GM20000 (cell line): ENCODE measurements at regions not wholly inside any gene's neighbourhood (a gene's known extent, or its start where the extent isn't known, plus 50 kb on each side); places are given as distances from the start of the nearest gene placed in this dataset.

ENCODE experiments used
- DNase-seq: peaks from one replicate; pipeline ENCODE4 v3.0.0; 2012; ENCODE audit warnings: low spot score
- TF ChIP-seq, protein P1 (sequence below): IDR thresholded peaks from 2 replicates; pipeline ENCODE4 v1.5.1; 2012; ENCODE audit warnings: mild to moderate bottlenecking, control low read depth; ENCODE audit errors: extremely low read depth, missing control alignments

DNA sequence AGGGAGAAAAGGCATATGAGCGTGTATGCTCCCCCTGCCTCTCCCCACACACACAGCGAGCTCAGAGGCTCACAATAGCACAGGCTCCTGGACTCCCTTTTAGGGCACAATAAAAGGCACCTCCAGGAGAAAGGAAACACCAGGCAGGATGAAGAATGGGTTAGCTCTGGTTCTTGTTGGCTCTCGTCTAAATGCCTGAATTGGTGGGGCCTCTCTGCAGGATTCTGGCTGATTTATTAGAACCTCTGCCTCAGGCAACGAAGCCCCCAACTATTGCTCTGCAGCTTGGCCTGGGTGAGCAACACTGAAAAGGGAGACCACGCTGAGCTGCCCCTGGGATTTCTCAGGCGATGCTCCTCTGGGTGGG is 590.9 kb upstream of the PLXNA2 start:
- no peak for DNase-seq

DNA sequence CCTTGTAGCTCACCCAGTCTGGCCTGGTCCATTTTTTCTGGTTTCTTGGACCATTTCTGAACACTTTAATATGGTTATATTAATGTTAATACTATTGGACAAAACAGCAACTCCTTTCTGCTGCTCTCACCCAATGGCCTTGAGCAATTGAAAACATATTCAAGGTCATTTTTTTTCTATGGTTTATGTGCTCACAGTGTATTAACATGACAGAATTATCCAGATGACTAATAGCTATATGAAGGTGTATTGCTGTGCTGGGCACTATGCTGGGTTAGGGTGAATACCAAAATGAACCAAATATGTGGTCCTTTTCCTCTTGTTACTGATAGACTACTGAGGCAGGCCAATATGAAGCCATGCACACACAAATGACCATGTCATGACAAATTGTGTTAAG is 591.6 kb upstream of the PLXNA2 start:
- TF ChIP-seq, protein P1, sequence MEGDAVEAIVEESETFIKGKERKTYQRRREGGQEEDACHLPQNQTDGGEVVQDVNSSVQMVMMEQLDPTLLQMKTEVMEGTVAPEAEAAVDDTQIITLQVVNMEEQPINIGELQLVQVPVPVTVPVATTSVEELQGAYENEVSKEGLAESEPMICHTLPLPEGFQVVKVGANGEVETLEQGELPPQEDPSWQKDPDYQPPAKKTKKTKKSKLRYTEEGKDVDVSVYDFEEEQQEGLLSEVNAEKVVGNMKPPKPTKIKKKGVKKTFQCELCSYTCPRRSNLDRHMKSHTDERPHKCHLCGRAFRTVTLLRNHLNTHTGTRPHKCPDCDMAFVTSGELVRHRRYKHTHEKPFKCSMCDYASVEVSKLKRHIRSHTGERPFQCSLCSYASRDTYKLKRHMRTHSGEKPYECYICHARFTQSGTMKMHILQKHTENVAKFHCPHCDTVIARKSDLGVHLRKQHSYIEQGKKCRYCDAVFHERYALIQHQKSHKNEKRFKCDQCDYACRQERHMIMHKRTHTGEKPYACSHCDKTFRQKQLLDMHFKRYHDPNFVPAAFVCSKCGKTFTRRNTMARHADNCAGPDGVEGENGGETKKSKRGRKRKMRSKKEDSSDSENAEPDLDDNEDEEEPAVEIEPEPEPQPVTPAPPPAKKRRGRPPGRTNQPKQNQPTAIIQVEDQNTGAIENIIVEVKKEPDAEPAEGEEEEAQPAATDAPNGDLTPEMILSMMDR = no peak
- DNase-seq = no peak

More for the DNA sequence above, 590.9 kb upstream of the PLXNA2 start:
- TF ChIP-seq, protein P1 = no peak

DNA sequence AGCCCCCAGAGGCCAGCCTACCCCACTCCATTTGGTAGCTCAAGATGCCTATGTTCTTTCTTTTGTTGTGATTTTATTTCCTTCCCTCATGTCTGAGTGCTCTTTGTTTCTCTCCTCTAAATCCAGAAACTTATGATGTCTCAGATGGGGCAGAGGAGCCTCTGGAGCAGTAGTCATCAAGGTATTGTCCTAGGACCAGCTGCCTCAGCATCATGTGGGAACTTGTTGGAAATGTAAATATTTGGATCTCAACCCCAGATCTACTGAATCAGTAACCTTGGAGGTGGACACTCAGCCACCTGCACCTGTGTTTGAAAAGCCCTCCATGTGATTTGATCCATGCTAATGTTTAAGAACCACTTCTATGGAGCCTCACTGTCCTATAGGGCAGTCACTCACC is 593.1 kb upstream of the PLXNA2 start:
- TF ChIP-seq, protein P1 = no peak
- no peak for DNase-seq

DNA sequence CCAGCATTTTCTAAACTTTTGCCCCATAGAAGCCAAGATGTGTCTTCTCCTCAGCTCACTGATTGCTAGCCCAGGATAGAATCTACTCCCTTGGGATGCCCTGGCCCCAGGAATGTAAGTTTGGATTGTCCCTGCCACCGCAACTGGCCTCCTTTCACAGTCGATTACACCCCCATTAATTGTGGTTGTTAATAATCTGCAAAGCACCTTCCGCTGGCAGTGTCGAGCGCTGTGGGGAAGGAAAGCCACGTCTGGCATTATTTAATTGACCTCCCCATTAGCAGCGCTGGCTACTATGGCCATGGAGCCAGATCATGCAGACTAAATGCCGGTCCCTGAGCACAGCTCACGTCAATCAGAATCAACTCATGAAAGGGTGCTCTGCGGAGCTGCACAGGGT is 597.3 kb upstream of the PLXNA2 start:
- TF ChIP-seq, protein P1 = no peak
- DNase-seq = no peak

DNA sequence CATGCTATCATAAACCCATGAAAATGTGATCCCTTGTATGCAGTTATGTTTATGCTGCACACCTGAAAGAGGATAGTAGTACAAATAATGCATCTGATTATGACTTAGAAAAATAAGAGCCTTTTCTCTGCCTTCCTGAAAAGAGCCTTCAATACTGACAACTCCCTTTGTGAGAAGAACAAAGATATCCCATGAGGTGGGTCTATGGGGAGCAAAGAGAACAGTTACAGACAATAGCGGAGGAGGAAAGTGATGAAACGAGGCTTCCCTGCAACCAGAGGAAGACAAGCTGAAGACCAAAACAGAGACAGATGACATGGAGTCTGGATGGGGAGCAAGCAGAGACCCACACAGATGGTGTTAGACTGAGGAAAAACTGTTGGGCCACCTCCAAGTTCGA is 598.3 kb upstream of the PLXNA2 start:
- TF ChIP-seq, protein P1 = no peak
- no peak for DNase-seq

DNA sequence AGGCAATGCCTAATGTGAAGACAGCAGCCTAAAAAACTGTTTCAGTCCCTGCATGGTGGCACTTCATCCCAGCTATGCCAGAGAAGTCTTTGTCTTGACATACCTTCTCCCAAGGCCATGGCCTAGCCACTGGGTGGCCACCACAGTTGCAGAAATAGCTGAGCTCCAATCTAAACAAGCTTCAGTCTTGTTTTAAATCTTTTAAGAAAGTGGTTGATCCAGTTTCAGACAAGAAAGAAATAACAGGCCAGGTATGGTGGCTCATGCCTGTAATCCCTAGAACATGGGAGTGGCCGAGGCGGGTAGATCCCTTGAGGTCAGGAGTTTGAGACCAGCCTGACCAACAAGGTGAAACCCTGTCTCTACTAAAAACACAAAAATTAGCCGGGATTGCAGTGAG is 600.0 kb upstream of the PLXNA2 start:
- TF ChIP-seq, protein P1 = no peak
- DNase-seq = no peak

DNA sequence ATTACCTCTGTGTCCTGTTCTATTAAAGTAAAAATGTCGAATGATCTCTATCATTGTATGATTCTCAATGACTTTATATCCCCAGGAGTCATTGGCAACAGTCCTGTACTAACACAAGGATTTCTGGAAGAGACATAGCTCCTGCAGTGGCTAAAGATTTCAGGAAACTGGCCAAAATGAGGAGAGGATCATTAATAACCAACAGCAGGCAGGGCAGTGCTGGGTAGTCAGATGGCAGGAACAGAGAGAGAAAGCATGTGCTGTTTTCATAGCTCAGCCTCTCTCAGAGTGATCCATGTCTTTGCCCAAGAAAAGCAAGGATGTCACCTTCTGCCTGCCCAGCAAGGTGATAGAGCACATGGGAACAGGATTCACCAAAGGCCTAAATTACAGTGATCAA is 604.7 kb upstream of the PLXNA2 start:
- TF ChIP-seq, protein P1 = no peak
- DNase-seq = no peak
